ENCODE measurements at regions not wholly inside any gene's neighbourhood (a gene's known extent, or its start where the extent isn't known, plus 50 kb on each side); places are given as distances from the start of the nearest gene placed in this dataset.

DNA sequence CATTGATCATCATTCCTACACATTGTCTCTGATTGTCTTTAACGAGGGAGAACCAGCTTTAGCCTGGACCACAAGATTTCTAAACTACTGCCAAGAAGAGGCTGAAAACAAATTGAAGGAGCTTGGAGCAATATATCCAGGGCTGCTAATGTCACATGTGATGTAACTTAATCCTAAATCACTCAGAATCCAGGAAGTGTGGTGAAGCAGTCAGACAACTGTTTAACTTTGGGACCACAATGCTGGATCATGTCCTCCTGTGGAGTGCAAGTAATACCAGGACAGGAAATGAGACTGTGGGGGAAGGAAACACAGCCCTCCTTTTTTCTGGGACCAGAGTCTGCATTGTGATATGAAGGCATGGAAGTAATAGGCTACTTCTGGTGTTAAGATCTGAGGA, 430.2 kb downstream of the KCTD12 start:
- peak; percentile 31 for DNase-seq (ENCODE audit: low read depth, low spot score)

DNA sequence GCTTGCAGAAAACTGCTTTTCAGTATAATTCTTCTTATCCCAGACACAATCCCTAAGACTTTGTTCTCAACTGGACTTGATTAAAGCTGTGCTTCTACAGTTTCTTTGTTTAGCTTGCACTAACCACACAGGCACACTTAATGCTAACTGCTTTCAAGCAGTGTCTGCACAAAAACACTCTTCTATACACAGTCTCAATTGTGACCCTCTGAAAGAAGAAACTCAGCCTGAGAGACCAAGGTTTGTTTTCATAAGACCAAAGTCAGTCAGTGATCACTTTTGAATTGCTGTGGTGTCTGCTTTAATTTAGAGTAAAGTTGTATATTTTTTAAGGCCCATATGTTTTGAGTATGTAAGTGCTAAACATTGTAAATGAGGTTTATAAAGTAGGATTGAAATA, 431.2 kb downstream of the KCTD12 start:
- no peak for DNase-seq (ENCODE audit: low read depth, low spot score)

DNA sequence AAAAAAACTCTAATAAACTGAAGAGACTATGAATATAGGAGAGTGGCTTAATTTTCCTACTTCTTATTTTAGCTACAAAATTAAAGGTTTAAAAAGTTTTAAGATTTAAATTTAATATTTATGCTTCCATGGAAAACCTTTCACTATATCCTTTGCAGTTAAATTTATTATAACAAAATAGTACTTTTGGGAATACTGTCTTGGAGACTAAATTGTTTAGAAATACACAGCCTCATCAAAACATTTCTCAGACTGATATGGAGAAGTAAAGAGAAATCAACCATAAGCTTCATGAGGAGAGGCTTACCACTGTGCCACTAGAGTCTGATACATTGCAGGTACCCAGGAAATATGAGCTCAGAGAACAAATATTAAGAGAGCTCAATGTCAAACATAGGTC, 436.5 kb downstream of the KCTD12 start:
- DNase-seq (ENCODE audit: low read depth, low spot score) = no peak

GRCh38 chr13:76446191-76446590, 440.0 kb downstream of the KCTD12 start:
- DNase-seq (ENCODE audit: low read depth, low spot score) = peak; percentile 1

- DNase-seq (ENCODE audit: low read depth, low spot score) = no peak
Observed at GRCh38 chr13:76440568-76440967, 445.6 kb downstream of the KCTD12 start.

DNA sequence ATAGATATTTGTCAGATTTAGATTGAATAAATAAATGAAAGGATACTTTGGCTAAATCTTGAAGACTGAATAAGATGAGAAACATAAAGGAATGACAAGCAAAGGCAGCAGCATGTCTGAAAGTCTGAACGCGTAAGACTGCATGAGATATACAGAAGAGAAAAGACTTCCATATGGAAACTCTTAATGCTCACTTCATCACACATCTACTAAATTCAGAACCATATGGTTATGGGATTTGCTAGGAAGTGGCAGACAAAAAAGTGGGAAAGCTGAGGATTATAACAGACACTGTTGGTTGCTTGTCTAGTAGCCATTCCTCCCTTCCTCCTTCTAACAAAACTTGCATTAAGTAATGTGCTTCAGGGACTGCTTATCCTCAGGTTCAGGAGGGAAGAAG, 446.7 kb downstream of the KCTD12 start:
- DNase-seq (ENCODE audit: low read depth, low spot score) = no peak

DNA sequence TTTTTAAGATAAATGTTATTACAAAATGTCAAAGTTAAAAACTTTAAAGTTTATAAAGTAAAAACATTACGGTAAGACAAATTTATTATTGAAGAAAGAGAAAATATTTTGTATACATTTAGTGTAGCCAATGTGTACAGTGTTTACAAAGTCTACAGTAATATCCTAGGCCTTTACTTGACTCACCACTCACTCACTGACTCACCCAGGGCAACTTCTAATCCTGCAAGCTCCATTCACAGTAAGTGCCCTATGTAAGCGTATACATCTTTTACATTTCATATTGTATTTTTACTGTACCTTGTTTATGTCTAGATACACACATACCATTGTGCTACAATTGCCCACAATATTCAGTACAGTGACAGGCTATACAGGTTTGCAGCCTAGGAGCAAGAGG, 448.2 kb downstream of the KCTD12 start:
- DNase-seq (ENCODE audit: low read depth, low spot score) = no peak

- DNase-seq (ENCODE audit: low read depth, low spot score) = peak; percentile 41
Observed at GRCh38 chr13:76425935-76426334, 460.3 kb downstream of the KCTD12 start.

GRCh38 chr13:76421011-76421410, 465.2 kb downstream of the KCTD12 start:
- DNase-seq (ENCODE audit: low read depth, low spot score) = no peak

DNA sequence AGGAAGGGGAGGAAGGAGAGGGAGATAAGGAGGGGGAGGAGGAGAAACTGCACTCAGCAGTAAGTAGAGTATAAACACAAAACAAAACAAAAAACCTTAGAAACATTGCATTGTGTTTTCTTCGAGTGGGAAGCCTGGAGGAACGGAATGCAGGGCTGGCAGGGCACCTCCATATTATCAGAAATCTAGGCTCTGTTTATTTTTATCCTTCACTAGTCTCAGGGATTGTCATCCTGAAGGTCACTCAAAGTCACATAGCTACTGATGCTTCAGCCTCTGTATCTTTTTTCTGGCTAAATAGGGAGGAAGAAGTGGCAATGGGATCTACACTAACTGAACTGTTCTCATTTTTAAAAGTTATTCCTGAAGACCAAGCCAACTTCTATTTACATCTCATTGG, 467.8 kb downstream of the KCTD12 start:
- no peak for DNase-seq (ENCODE audit: low read depth, low spot score)

- no peak for DNase-seq (ENCODE audit: low read depth, low spot score)
Observed at GRCh38 chr13:76414320-76414719, 471.9 kb downstream of the KCTD12 start.

DNA sequence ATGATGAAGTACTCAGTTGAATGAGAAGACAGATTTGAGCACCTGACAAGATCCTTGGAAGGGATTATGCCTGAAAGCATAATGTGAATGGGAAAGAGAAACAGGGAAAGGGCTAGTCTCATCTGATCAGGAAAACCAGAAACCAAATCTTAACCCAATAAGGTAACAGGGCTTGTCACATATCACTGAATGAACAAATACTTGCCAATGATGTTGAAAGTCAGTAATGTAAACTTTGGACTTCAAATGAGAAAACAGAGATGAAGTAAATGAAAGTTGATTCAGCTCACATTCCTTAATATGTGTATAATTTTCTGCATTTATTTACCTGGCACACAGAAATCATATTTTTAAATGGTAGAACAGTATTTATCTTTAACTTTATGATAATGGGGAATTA, 480.0 kb downstream of the KCTD12 start:
- DNase-seq (ENCODE audit: low read depth, low spot score) = no peak

GRCh38 chr13:76398425-76398824, 487.8 kb downstream of the KCTD12 start:
- DNase-seq (ENCODE audit: low read depth, low spot score) = no peak

- no peak for DNase-seq (ENCODE audit: low read depth, low spot score)
Observed at GRCh38 chr13:76397413-76397812, 488.8 kb downstream of the KCTD12 start.

- no peak for DNase-seq (ENCODE audit: low read depth, low spot score)
Observed at GRCh38 chr13:76389321-76389720, 496.9 kb downstream of the KCTD12 start.

DNA sequence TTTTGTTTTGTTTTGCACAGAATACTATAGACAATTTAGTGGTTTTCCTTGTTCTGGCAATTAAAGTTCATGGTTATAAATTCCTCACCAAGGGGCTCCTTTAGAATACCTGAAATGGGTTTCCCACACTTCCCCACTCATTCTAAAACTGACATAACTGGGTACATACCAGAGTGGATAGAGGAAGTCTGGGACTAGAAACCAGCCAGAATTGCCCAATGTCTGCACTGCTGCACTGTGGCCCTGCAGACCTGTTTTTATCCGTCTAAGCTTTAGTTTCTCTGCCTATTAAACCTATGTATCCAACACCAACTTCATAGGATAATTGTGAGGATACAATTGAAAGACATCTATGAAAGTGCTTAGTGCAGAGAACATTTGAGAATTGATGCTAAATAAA, 498.6 kb downstream of the KCTD12 start:
- DNase-seq (ENCODE audit: low read depth, low spot score) = peak; percentile 2

- DNase-seq (ENCODE audit: low read depth, low spot score) = no peak
Observed at GRCh38 chr13:76386321-76386720, 499.9 kb downstream of the KCTD12 start.

DNA sequence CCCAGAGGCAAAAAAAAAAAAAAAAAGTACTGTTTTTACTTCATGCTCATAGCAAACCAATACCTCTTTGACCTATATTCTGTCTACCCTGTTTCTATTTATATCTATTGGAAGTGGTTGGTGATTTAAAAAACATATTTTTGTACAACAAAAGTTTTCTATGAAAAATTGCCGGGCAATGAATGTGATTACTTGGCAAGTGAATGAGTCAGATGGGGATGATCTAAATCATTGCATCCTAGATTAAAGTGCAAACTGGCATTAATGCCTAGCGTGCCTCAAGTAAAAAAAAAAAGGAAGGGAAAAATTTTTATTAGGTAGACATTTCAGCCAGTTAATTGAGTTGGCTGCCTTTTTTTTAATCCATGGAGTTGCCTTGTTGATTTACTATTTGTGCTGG, 500.6 kb downstream of the KCTD12 start:
- no peak for DNase-seq (ENCODE audit: low read depth, low spot score)

GRCh38 chr13:76383676-76384461, 502.3 kb downstream of the KCTD12 start:
- peak; percentile 87 for DNase-seq (ENCODE audit: low read depth, low spot score)

DNA sequence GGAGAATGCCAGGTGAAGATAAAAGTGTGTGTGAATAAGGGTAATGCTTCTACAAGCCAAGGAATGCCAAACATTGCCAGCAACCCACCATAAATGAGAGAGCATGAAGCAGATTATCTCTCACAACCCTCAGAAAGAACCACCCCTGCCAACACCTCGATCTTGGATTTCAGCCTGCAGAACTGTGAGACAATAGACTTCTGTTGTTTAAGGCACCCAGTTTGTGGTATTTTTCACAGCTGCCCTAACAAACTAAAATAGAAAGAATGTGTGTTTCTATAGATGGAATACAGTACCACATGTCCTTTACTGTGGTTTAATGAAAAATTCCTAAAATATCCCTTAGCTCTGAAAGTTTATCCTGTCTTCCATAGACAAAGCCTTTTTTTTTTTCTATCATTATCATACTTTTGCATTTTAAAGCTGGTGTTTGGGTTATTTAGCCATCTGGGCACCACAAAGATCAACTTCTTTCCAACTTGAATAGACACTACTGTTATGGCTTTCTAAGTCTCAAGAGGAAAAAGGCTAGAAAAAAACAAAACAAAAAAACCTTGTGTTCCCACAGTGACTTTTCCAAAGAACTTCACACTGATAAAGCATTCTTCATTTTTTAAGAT, 505.6 kb downstream of the KCTD12 start:
- DNase-seq (ENCODE audit: low read depth, low spot score) = peak; percentile 81

- DNase-seq (ENCODE audit: low read depth, low spot score) = no peak
Observed at GRCh38 chr13:76379341-76380105, 506.7 kb downstream of the KCTD12 start.

DNA sequence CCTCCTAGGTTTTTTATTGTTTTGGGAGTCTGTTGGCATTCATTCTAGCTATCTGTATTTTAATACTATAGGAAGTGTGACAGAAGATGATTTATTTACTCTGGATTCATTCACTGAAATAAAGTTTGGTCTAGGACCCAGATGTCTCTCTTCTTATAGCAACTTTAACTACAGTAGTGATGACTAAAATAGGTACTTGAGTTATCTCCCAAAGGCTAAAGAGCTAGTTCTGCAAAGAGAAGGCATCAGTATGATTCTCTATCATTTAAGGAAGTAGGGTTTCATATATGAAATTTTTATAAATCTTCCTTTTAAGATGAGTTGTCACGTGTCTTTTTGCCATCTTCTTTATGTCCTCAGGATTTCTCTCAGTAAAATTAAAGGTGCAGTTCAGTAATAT, 507.4 kb downstream of the KCTD12 start:
- no peak for DNase-seq (ENCODE audit: low read depth, low spot score)

Measured in astrocyte of the hippocampus (primary cell).